Uterus (tissue), 2 donors: ENCODE measurements at regions not wholly inside any gene's neighbourhood (a gene's known extent, or its start where the extent isn't known, plus 50 kb on each side); places are given as distances from the start of the nearest gene placed in this dataset.

Experiments used
- POLR2A ChIP-seq, 2 donors: fragments of 450-650 bp; IDR thresholded peaks; one replicate each; pipeline ENCODE4 v1.6.1; 2016; ENCODE audit warnings: antibody characterized with exemption in 2 of 2, mild to moderate bottlenecking in 1 of 2, moderate library complexity in 1 of 2
- TF ChIP-seq, protein P1 (sequence below), 4 experiments: fragments of 200-600 bp in 2 of 4; fragments of 450-650 bp in 2 of 4; sonication (generic) in 2 of 4; IDR thresholded peaks; one replicate each; pipeline ENCODE4 v1.5.1; 2016 to 2019; ENCODE audit warnings: antibody characterized with exemption in 4 of 4, mild to moderate bottlenecking in 2 of 4, moderate library complexity in 1 of 4

- TF ChIP-seq, protein P1, sequence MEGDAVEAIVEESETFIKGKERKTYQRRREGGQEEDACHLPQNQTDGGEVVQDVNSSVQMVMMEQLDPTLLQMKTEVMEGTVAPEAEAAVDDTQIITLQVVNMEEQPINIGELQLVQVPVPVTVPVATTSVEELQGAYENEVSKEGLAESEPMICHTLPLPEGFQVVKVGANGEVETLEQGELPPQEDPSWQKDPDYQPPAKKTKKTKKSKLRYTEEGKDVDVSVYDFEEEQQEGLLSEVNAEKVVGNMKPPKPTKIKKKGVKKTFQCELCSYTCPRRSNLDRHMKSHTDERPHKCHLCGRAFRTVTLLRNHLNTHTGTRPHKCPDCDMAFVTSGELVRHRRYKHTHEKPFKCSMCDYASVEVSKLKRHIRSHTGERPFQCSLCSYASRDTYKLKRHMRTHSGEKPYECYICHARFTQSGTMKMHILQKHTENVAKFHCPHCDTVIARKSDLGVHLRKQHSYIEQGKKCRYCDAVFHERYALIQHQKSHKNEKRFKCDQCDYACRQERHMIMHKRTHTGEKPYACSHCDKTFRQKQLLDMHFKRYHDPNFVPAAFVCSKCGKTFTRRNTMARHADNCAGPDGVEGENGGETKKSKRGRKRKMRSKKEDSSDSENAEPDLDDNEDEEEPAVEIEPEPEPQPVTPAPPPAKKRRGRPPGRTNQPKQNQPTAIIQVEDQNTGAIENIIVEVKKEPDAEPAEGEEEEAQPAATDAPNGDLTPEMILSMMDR (IDR thresholded peaks at IDR 0.05), result no peak
- no peak for TF ChIP-seq POLR2A (IDR thresholded peaks at IDR 0.05)
These were observed 231.8 kb downstream of the ETAA1 start for GRCh38 chr2:67628892-67629291.
